LoVo (cell line): ENCODE measurements at regions not wholly inside any gene's neighbourhood (a gene's known extent, or its start where the extent isn't known, plus 50 kb on each side); places are given as distances from the start of the nearest gene placed in this dataset.

ENCODE experiments used
- DNase-seq: peaks from one replicate; pipeline ENCODE4 v3.0.0-alpha.2; 2016; ENCODE audit warnings: low spot score

DNA sequence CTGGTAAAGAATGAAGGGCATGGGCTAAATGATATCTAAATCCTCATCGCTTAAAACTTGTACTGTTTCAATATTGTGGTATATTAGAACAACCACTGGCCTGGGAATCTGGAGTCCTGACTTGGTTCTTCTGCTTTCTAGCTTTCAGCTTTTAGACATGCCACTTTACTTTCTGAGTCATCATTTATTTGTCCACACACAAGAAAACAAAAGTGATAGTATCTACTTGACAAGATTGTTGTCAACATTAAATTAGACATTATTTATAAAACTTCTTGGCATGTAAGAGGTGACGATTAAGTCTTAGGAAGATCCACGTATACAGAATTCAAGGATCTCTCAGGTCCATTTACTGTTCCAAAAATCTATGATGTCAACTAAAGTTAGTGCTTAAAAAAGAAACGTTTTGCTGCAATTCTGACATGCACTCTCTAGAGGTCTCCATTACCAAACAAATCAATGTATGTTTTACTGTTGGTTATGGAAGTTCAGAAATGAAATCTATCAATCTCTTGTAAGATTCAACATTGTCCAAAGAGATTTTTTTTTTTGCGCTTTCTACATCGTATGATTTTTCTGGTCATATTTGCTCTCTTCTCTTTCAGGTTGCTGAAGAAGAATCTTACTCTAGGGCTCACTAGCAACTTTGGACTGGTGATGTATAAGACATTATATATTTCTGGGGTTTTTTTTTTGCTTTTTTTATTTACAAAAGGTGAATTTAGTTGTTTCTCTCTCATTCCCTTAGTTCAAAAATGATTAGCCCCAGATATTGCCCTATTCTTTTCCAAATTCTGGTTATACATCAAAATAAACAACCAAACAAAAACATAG, 53.6 kb upstream of the DYNC1I1 start:
- peak; percentile 38 for DNase-seq

GRCh38 chr7:95716357-95717122, 55.8 kb upstream of the DYNC1I1 start:
- DNase-seq: no peak

- no peak for DNase-seq
Measured at GRCh38 chr7:95715274-95715673, 57.1 kb upstream of the DYNC1I1 start.

DNA sequence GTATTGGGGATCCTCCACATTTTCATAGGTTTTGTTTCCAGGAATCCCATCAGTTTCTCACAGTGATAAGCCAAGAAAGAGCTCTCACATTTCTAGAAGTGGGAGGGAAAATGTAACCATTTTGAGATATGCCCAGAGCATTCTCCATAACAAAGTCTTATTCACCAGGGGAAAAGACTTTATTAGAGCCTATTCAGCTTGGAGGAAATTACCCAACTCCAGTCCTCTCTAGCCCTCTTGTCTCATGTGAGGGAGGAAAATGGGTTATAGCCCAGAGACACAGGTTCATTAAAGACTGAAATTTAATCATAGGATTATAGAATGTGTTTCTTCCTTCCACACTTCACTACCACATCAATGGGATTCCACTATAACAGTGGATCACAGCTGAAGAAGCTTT, 61.6 kb upstream of the DYNC1I1 start:
- DNase-seq: no peak

DNA sequence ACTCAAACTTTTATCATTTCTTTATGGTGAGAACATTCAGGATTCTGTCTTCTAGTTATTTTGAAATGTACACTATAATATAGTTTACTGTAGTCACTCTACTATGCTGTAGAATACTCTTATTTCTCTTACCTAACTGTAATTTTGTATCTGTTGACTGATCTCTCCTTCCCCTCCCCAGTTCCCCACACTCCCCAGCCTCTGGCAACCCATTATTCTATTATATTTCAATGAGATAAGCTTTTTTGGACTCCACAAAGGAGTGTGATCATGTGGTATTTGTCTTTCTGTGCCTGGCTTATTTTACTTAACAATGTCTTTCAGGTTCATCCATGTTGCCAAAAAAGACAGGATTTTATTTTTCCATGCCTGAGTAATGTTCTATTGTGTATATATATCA, 71.4 kb upstream of the DYNC1I1 start:
- no peak for DNase-seq

DNA sequence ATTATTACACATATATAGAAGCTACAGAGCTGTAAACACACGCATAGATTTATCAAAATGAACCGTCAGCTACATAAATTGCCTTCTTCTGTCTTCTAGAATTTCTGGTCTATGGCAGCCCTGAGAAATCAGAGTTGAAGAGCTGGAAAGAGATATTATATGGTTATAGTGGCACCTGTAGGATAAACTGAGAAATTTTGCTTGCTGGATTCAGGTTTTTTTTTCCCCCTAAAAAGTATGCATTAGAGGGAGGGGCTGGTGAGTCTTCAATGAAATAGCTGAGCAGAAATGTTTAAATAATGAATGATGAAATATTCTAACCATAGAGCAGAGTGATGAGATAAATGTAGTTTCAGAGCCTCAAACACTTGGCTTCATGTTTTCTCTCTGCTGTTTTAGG, 78.0 kb upstream of the DYNC1I1 start:
- no peak for DNase-seq

- DNase-seq: peak; percentile 20
Measured at GRCh38 chr7:95693551-95694333, 78.6 kb upstream of the DYNC1I1 start.

DNA sequence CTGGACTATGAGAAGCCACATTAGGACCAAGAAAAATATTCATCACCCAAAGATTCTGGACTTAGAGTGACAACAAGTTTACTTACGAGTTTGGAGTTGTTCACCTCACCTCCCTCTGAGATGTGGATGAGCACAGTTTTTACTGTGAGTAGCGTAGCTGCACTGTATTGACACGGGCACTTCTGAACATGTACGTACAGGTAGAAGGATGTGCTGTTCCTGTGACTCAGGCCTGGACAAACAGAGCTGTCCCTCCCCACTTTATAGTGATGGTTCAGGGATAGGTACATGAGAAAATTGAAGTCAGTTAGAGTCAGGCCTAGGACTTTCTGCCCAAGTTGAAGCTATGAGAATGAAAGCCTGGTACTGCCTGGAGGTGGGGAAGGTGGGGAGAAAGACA, 80.9 kb upstream of the DYNC1I1 start:
- no peak for DNase-seq

DNA sequence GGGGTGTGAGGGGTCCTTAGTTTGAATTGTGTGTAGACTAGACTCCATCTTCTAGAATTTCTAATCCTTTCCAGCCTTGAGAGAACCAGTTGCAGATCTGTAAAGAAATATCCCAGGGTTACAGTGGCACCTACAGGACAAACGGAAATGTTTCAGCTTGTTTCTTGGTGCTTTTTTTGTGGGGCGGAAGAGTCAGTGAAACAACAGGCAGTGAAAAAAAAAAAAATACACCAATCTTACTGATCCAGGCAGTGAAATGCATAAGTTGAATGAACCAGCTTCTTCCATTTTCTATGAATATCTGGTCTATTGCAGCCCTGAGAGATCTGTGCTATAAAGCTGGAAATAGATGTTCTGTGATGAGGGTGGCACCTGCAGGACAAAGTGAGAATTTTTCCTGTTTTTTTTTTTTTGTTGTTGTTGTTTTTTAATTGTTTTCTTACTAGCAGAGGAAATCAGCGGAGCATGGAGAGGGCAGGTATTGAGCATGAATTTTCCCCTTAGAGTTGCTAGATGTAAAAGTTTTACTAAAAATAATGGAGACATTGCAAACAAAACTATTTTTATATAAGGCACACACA, 81.9 kb upstream of the DYNC1I1 start:
- DNase-seq: peak; percentile 60

GRCh38 chr7:95688931-95689495, 83.3 kb upstream of the DYNC1I1 start:
- no peak for DNase-seq

GRCh38 chr7:95687759-95688343, 84.5 kb upstream of the DYNC1I1 start:
- DNase-seq: peak; percentile 21

- DNase-seq: peak; percentile 74
Measured at GRCh38 chr7:95686109-95686508, 86.2 kb upstream of the DYNC1I1 start.

DNA sequence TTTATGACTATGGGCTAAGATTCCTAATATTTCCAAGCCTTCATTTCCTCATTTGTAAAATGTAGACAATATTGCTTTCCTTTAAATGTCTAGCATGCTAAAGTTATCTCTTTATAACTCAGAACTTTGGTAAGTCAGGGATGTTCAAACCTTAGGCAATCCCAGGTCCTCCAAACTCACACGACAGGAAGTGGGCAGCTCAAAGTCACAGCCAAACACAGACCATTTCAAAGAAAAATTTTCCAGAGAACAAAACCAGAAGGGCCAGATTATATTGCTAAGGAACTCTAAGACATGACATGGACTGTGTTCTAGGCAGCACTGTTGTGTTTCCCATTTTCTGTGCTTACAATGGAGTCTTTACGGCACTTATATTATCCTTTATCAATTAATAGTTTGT, 87.8 kb upstream of the DYNC1I1 start:
- no peak for DNase-seq

DNA sequence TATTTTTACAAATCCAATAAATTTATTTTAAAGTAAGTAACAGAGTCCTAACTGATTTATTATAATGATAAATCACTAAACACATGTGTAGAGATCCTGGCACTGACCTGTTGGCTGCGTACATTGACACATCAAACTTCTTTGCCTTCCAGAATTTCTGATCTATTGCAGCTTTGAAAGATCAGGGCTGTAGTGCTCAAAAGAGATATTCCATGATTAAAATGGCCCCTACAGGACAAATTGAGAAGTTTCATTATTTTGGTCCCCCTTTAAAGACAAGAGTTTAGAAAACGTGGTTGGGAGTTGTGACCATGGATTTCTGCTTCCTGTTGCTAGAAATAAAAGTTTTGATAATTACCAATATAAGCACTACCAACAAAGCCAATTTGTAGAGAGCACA, 87.7 kb upstream of the PDK4 start:
- DNase-seq: peak; percentile 47

- no peak for DNase-seq
Measured at GRCh38 chr7:95682913-95683312, 86.6 kb upstream of the PDK4 start.

GRCh38 chr7:95676691-95677090, 80.4 kb upstream of the PDK4 start:
- no peak for DNase-seq

DNA sequence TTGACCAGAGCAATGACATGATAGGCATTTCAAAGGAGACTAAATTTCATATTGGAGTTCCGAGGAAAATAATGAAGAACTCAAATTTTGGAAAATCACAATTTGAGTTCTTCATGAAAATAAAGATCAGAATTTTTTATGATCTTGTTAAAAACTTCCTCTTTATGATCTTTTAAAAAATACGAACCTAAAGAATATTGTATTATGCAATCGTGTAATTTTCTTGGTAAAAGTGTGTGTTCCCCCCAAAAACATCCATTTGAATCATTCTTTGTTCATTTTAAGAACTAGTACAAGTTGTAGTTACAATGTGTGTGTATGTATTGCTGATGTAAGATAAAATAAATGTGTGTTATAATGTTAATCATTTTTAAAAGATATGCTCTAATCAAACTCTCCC, 79.3 kb upstream of the PDK4 start:
- DNase-seq: no peak

GRCh38 chr7:95675016-95675415, 78.7 kb upstream of the PDK4 start:
- DNase-seq: peak; percentile 16

GRCh38 chr7:95674101-95674500, 77.8 kb upstream of the PDK4 start:
- DNase-seq: no peak

- no peak for DNase-seq
Measured at GRCh38 chr7:95672434-95672833, 76.1 kb upstream of the PDK4 start.

GRCh38 chr7:95669513-95669912, 73.2 kb upstream of the PDK4 start:
- DNase-seq: no peak
